A673 (cell line): ENCODE measurements at regions not wholly inside any gene's neighbourhood (a gene's known extent, or its start where the extent isn't known, plus 50 kb on each side); places are given as distances from the start of the nearest gene placed in this dataset.

Source experiments
- BruUV-seq: library from RNA; stranded (reverse); fragments of 400-500 nt; replicated peaks from 2 replicates; lab custom pipeline; 2021; lab: Mats Ljungman, UMichigan
- CTCF ChIA-PET: fragments of 300-600 bp; sonication (Branson Sonifier 250); formaldehyde crosslinking; loops from one replicate; lab custom pipeline; 2022; ENCODE audit warnings: antibody characterized with exemption; lab: Charles Lee
- POLR2A ChIA-PET: fragments of 300-600 bp; sonication (Branson Sonifier 250); formaldehyde crosslinking; loops from one replicate; lab custom pipeline; 2022; ENCODE audit warnings: antibody characterized with exemption; ENCODE audit not compliant: low non-redundant PET; lab: Charles Lee
- DNase-seq: peaks from one replicate; pipeline ENCODE4 v3.0.0-alpha.2; 2015; ENCODE audit warnings: low spot score
- H3K27ac ChIP-seq: fragments of 200-600 bp; sonication (generic); 2 replicates; pipeline ENCODE4 v1.5.1; 2016; ENCODE audit warnings: mixed run types, low read depth, mild to moderate bottlenecking, mixed read lengths, antibody characterized with exemption, low read length; ENCODE audit not compliant: poor library complexity, severe bottlenecking
- H3K27me3 ChIP-seq: fragments of 200-600 bp; sonication (generic); replicated peaks from 2 replicates; pipeline ENCODE4 v1.6.1; 2017; ENCODE audit warnings: mixed run types, low read depth, mild to moderate bottlenecking, mixed read lengths, antibody characterized with exemption, low read length; ENCODE audit not compliant: insufficient read depth, poor library complexity
- H3K36me3 ChIP-seq: fragments of 200-600 bp; sonication (generic); 2 replicates; pipeline ENCODE4 v1.6.1; 2016; ENCODE audit warnings: mixed run types, mild to moderate bottlenecking, mixed read lengths, antibody characterized with exemption, low read length; ENCODE audit not compliant: insufficient read depth, poor library complexity, severe bottlenecking
- H3K4me1 ChIP-seq: fragments of 200-600 bp; sonication (generic); 2 replicates; pipeline ENCODE4 v1.6.1; 2017; ENCODE audit warnings: mixed run types, mild to moderate bottlenecking, mixed read lengths, antibody characterized with exemption, low read length; ENCODE audit not compliant: insufficient read depth, poor library complexity, severe bottlenecking
- H3K4me3 ChIP-seq: fragments of 200-600 bp; sonication (generic); 2 replicates; pipeline ENCODE4 v1.5.1; 2016; ENCODE audit warnings: low read depth, mixed run types, mild to moderate bottlenecking, mixed read lengths, low read length; ENCODE audit not compliant: poor library complexity, severe bottlenecking
- H3K9me3 ChIP-seq: fragments of 200-600 bp; sonication (generic); 2 replicates; pipeline ENCODE4 v1.6.1; 2016; ENCODE audit warnings: mixed run types, low read depth, mild to moderate bottlenecking, mixed read lengths, antibody characterized with exemption, low read length; ENCODE audit not compliant: poor library complexity, severe bottlenecking
- EZH2 ChIP-seq: fragments of 200-600 bp; sonication (generic); IDR thresholded peaks from 2 replicates; pipeline ENCODE4 v1.6.1; 2017; ENCODE audit warnings: borderline replicate concordance, low read depth, mild to moderate bottlenecking, mixed read lengths, antibody characterized with exemption, low read length; ENCODE audit not compliant: poor library complexity, severe bottlenecking
- intact Hi-C: fragments of 100-400 bp; cut with micrococcal nuclease; formaldehyde crosslinking; loops from one replicate; pipeline ENCODE4 v1.10.0; 2022; ENCODE audit not compliant: unreplicated experiment
- TF ChIP-seq, protein P1 (sequence below): fragments of 300-800, 200-600 bp; sonication (generic); conservative IDR thresholded peaks from 2 replicates; pipeline ENCODE4 v1.5.1; 2017; ENCODE audit warnings: low read depth, mild to moderate bottlenecking, antibody characterized with exemption, low read length, moderate library complexity, mixed read lengths

DNA sequence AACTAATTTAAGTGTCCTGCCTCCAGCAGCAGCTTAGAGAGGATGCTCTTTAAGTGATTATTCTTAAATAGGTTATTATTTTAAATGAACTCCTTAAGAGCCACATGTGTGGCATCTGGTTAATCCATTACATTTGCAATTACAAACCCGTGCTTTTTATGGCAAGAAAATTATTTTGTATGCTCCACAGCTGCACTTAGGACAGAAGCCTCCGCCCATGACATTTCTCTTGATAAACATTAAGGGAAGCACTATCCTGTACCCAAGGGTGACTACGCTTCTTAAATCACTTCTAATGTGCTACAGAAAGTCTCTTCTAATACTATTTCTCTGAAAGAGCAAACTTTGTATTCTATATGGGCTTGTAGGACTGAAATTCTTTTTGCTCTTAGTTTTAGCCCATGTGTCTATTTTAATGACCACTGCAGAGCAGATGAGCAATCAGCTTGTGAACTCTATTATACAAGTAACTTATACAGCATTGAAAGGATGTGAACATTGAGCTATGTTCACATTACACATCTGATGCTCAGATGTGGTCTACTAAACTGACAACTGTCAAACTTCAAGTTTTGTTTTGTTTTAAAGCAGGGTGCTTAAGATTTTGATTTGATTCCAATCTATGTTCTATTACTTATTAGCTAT lies 223.4 kb downstream of the COX7C start:
- POLR2A ChIA-PET = no interaction called here
- H3K27me3 ChIP-seq = no peaks in the 10 kb centered on the region
- no peaks in the 10 kb centered on the region for H3K4me1 ChIP-seq
- intact Hi-C loops = no loop called here
- CTCF ChIA-PET = no interaction called here
- TF ChIP-seq, protein P1, sequence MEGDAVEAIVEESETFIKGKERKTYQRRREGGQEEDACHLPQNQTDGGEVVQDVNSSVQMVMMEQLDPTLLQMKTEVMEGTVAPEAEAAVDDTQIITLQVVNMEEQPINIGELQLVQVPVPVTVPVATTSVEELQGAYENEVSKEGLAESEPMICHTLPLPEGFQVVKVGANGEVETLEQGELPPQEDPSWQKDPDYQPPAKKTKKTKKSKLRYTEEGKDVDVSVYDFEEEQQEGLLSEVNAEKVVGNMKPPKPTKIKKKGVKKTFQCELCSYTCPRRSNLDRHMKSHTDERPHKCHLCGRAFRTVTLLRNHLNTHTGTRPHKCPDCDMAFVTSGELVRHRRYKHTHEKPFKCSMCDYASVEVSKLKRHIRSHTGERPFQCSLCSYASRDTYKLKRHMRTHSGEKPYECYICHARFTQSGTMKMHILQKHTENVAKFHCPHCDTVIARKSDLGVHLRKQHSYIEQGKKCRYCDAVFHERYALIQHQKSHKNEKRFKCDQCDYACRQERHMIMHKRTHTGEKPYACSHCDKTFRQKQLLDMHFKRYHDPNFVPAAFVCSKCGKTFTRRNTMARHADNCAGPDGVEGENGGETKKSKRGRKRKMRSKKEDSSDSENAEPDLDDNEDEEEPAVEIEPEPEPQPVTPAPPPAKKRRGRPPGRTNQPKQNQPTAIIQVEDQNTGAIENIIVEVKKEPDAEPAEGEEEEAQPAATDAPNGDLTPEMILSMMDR = no peak
- TF ChIP-seq EZH2 = no peak
- DNase-seq = no peak
- no peaks in the 10 kb centered on the region for H3K36me3 ChIP-seq
- no peaks in the 10 kb centered on the region for H3K9me3 ChIP-seq
- H3K4me3 ChIP-seq = no peak overlapping the region
- no TSS peak for BruUV-seq
- H3K27ac ChIP-seq = no peak overlapping the region

DNA sequence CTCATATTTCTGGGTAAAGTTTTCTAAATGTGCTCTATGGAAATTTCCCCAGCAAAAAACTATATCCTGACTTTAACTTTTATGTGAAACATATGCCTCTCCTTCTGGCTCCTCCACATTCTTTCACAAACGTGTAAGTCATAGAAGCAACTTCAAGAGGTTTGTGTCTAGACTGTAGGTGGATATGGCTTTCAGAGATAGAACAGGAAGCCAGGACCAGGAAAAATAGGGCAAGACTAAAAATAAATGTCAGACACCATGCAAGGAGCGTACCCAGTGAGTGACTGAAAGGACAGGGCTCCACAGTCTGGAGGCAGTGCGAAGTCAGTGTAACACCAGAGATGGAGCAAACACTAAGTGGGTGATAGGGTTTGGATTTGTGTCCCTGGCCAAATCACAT lies 240.7 kb downstream of the COX7C start:
- H3K27me3 ChIP-seq = no peaks in the 10 kb centered on the region
- H3K4me3 ChIP-seq = no peak overlapping the region
- no peak overlapping the region for H3K27ac ChIP-seq
- H3K9me3 ChIP-seq = no peaks in the 10 kb centered on the region
- no peak for DNase-seq
- ChIA-PET CTCF (no interaction called here), POLR2A (no interaction called here)
- intact Hi-C loops = no loop called here
- H3K36me3 ChIP-seq = no peaks in the 10 kb centered on the region
- H3K4me1 ChIP-seq = no peaks in the 10 kb centered on the region
- TF ChIP-seq EZH2 = no peak
- TF ChIP-seq, protein P1 = no peak
- no TSS peak for BruUV-seq

DNA sequence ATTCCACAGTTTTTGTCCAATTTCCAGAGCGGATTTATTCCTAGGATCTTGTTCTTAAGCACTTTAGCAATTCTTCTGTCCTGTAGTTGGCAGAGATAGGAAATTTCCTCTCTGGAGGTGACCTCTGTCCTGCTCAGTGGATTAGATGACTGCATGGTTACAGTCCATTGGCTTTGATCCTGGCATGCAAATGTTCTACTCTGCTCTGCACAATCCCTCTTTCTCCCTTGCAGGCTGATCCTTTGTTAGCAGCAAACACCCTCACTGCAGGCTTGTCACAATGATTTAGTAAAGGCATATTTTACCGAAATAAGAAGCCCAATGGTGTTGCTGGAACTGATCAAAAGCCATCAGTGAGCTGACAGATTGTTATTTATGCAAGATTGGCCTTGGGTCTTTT lies 243.8 kb downstream of the COX7C start:
- ChIA-PET CTCF (no interaction called here), POLR2A (no interaction called here)
- Histone ChIP-seq H3K4me3 (no peak overlapping the region), H3K36me3 (no peaks in the 10 kb centered on the region), H3K9me3 (no peaks in the 10 kb centered on the region), H3K27ac (no peak overlapping the region), H3K4me1 (no peaks in the 10 kb centered on the region), H3K27me3 (no peaks in the 10 kb centered on the region)
- DNase-seq = peak; percentile 3
- TF ChIP-seq, protein P1 = no peak
- no peak for TF ChIP-seq EZH2
- no TSS peak for BruUV-seq
- intact Hi-C loops = no loop called here
